ENCODE measurements at regions not wholly inside any gene's neighbourhood (a gene's known extent, or its start where the extent isn't known, plus 50 kb on each side); places are given as distances from the start of the nearest gene placed in this dataset.
A peak's percentile ranks its signal among the peaks of the same experiment; 100 is the strongest.

DNA sequence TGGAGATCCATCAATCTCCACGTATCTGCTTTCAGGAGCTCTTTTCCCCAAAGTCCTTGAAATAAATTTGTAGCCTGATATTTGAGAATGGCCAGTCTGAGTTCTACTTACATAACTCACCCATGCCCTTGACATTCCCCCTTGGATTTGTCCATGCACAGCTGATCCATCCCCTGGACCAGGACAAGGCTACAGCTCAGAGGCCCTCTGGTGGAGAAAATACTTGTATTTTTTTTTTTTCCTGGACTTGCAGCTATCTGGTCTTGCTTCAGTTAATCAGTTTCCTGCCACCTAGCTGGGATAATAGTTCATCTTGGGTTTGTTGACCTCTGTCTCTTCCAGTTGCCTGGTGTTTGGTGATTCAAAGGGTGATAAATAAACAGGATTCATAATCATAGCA, 467.6 kb downstream of the DHX35 start:
- H3K36me3 ChIP-seq (ENCODE audit: insufficient read depth, low read length), result no peaks in the 10 kb centered on the region
- H2AFZ ChIP-seq (ENCODE audit: low read length), result no peak overlapping the region
- TF ChIP-seq, protein P1, sequence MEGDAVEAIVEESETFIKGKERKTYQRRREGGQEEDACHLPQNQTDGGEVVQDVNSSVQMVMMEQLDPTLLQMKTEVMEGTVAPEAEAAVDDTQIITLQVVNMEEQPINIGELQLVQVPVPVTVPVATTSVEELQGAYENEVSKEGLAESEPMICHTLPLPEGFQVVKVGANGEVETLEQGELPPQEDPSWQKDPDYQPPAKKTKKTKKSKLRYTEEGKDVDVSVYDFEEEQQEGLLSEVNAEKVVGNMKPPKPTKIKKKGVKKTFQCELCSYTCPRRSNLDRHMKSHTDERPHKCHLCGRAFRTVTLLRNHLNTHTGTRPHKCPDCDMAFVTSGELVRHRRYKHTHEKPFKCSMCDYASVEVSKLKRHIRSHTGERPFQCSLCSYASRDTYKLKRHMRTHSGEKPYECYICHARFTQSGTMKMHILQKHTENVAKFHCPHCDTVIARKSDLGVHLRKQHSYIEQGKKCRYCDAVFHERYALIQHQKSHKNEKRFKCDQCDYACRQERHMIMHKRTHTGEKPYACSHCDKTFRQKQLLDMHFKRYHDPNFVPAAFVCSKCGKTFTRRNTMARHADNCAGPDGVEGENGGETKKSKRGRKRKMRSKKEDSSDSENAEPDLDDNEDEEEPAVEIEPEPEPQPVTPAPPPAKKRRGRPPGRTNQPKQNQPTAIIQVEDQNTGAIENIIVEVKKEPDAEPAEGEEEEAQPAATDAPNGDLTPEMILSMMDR (conservative IDR thresholded peaks at IDR 0.05; ENCODE audit: low read length), result peak; percentile 71
- no peak for TF ChIP-seq EZH2phosphoT487 (IDR thresholded peaks at IDR 0.05; ENCODE audit: borderline replicate concordance)
- H3K27me3 ChIP-seq (ENCODE audit: insufficient read depth, low read length, poor library complexity, severe bottlenecking), result no peaks in the 10 kb centered on the region
- no peaks in the 10 kb centered on the region for H3K4me1 ChIP-seq (ENCODE audit: insufficient read depth, low read length, poor library complexity, severe bottlenecking)
- H3K9ac ChIP-seq (ENCODE audit: low read depth, low read length, poor library complexity, severe bottlenecking), result no peak overlapping the region
- no peak overlapping the region for H3K4me2 ChIP-seq (ENCODE audit: low read depth, low read length, poor library complexity, severe bottlenecking)
- no peaks in the 10 kb centered on the region for H3K79me2 ChIP-seq (ENCODE audit: insufficient read depth, low read length)
- H3K4me3 ChIP-seq (ENCODE audit: low read length, poor library complexity, severe bottlenecking), result no peak overlapping the region
- H3F3A ChIP-seq (ENCODE audit: low read depth), result no peaks in the 10 kb centered on the region
- no peaks in the 10 kb centered on the region for H4K20me1 ChIP-seq (ENCODE audit: insufficient read depth, low read length, poor library complexity, severe bottlenecking)
- H3K9me2 ChIP-seq (replicated peaks; ENCODE audit: low read depth, low read length), result no peaks in the 10 kb centered on the region
- no peaks in the 10 kb centered on the region for H3K9me3 ChIP-seq (ENCODE audit: insufficient read depth, low read depth, low read length)

- Histone ChIP-seq H3K4me3 (ENCODE audit: low read length, poor library complexity, severe bottlenecking) (no peak overlapping the region), H3K27me3 (ENCODE audit: insufficient read depth, low read length, poor library complexity, severe bottlenecking) (no peaks in the 10 kb centered on the region), H4K20me1 (ENCODE audit: insufficient read depth, low read length, poor library complexity, severe bottlenecking) (no peaks in the 10 kb centered on the region), H3K9me3 (ENCODE audit: insufficient read depth, low read depth, low read length) (no peaks in the 10 kb centered on the region), H3K4me1 (ENCODE audit: insufficient read depth, low read length, poor library complexity, severe bottlenecking) (no peaks in the 10 kb centered on the region), H3K9me2 (replicated peaks; ENCODE audit: low read depth, low read length) (no peaks in the 10 kb centered on the region), H3K4me2 (ENCODE audit: low read depth, low read length, poor library complexity, severe bottlenecking) (no peak overlapping the region), H2AFZ (ENCODE audit: low read length) (no peak overlapping the region), H3F3A (ENCODE audit: low read depth) (no peaks in the 10 kb centered on the region), H3K9ac (ENCODE audit: low read depth, low read length, poor library complexity, severe bottlenecking) (no peak overlapping the region), H3K36me3 (ENCODE audit: insufficient read depth, low read length) (no peaks in the 10 kb centered on the region), H3K79me2 (ENCODE audit: insufficient read depth, low read length) (no peaks in the 10 kb centered on the region)
- TF ChIP-seq EZH2phosphoT487 (IDR thresholded peaks at IDR 0.05; ENCODE audit: borderline replicate concordance), result no peak
- TF ChIP-seq, protein P1 (conservative IDR thresholded peaks at IDR 0.05; ENCODE audit: low read length), result no peak
These were observed 463.0 kb downstream of the DHX35 start for GRCh38 chr20:39424962-39425678.

DNA sequence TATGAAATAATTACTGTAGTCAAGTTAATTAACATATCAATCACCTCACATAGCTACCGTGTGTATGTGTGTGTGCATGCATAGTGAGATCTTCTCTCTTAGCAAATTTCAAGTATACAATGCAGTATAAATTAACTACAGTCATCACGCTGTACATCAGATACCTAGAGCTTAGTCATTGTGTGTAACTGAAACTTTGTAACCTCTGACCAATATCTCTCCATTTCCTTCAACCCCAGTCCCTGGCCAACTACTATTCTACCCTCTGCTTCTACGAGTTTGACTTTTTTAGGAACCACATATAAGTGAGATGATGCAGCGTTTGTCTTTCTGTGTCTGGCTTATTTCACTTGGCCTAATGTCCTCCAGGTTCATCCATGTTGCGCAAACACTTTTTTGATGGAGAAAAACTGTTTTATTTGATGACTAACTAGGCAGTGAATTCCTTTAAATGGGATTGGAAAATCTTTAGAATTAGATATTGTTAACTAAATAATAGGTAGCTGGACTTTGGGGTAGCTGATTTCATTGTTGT, 459.5 kb downstream of the DHX35 start:
- Histone ChIP-seq H3K4me3 (ENCODE audit: low read length, poor library complexity, severe bottlenecking) (no peak overlapping the region), H3K9me2 (replicated peaks; ENCODE audit: low read depth, low read length) (no peaks in the 10 kb centered on the region), H3F3A (ENCODE audit: low read depth) (no peaks in the 10 kb centered on the region), H3K9me3 (ENCODE audit: insufficient read depth, low read depth, low read length) (no peaks in the 10 kb centered on the region), H3K4me1 (ENCODE audit: insufficient read depth, low read length, poor library complexity, severe bottlenecking) (no peaks in the 10 kb centered on the region), H3K79me2 (ENCODE audit: insufficient read depth, low read length) (no peaks in the 10 kb centered on the region), H3K9ac (ENCODE audit: low read depth, low read length, poor library complexity, severe bottlenecking) (no peak overlapping the region), H3K36me3 (ENCODE audit: insufficient read depth, low read length) (no peaks in the 10 kb centered on the region), H2AFZ (ENCODE audit: low read length) (no peak overlapping the region), H3K27me3 (ENCODE audit: insufficient read depth, low read length, poor library complexity, severe bottlenecking) (no peaks in the 10 kb centered on the region), H3K4me2 (ENCODE audit: low read depth, low read length, poor library complexity, severe bottlenecking) (no peak overlapping the region), H4K20me1 (ENCODE audit: insufficient read depth, low read length, poor library complexity, severe bottlenecking) (no peaks in the 10 kb centered on the region)
- TF ChIP-seq, protein P1 (conservative IDR thresholded peaks at IDR 0.05; ENCODE audit: low read length), result no peak
- no peak for TF ChIP-seq EZH2phosphoT487 (IDR thresholded peaks at IDR 0.05; ENCODE audit: borderline replicate concordance)
